Endothelial cell of umbilical vein (primary cell): ENCODE measurements at regions not wholly inside any gene's neighbourhood (a gene's known extent, or its start where the extent isn't known, plus 50 kb on each side); places are given as distances from the start of the nearest gene placed in this dataset.

Experiments used
- BruUV-seq: library from RNA; stranded (reverse); fragments of 400-500 nt; replicated peaks from 2 replicates; lab custom pipeline; 2021; lab: Mats Ljungman, UMichigan
- CTCF ChIA-PET: fragments of 300-600, 350-600 bp; sonication (Branson Sonifier 250); formaldehyde crosslinking; loops from one replicate; lab custom pipeline; 2021; ENCODE audit warnings: antibody characterized with exemption, inconsistent platforms; lab: Charles Lee
- POLR2A ChIA-PET: fragments of 300-600, 350-600 bp; sonication (Branson Sonifier 250); formaldehyde crosslinking; loops from one replicate; lab custom pipeline; 2021; ENCODE audit warnings: antibody characterized with exemption, inconsistent platforms; lab: Charles Lee
- DNase-seq: peaks from one replicate; pipeline ENCODE4 v3.0.0-alpha.2; 2011; ENCODE audit warnings: low read depth, low spot score
- FAIRE-seq: peaks from 2 replicates; lab custom pipeline; 2011; peaks lifted over from hg19 to GRCh38; lab: Jason Lieb, UNC
- H2AFZ ChIP-seq: 2 replicates; pipeline ENCODE4 v1.6.0; 2012; ENCODE audit warnings: low read depth, low read length, control low read depth, inconsistent platforms
- H3K27ac ChIP-seq: 2 replicates; pipeline ENCODE4 v1.5.1; 2011; ENCODE audit warnings: low read depth, mild to moderate bottlenecking, control low read depth, low read length, moderate library complexity; ENCODE audit not compliant: insufficient read depth
- H3K27me3 ChIP-seq, 2 experiments: 2 replicates each; pipeline versions ENCODE4 v1.6.0 to v1.6.1; 2011; ENCODE audit warnings: low read length in 2 of 2, mixed read lengths in 1 of 2; ENCODE audit not compliant: control insufficient read depth in 2 of 2, insufficient read depth in 2 of 2
- H3K36me3 ChIP-seq, 2 experiments: 2 replicates in 1 of 2; 3 replicates in 1 of 2; pipeline ENCODE4 v1.5.1; 2011; ENCODE audit warnings: low read length in 2 of 2, mild to moderate bottlenecking in 1 of 2, moderate library complexity in 1 of 2; ENCODE audit not compliant: control insufficient read depth in 2 of 2, insufficient read depth in 2 of 2; ENCODE audit errors: extremely low read depth in 1 of 2
- H3K4me1 ChIP-seq: 3 replicates; pipeline ENCODE4 v1.5.1; 2011; ENCODE audit warnings: mild to moderate bottlenecking, low read length; ENCODE audit not compliant: control insufficient read depth, insufficient read depth; ENCODE audit errors: extremely low read depth
- H3K4me2 ChIP-seq: 2 replicates; pipeline ENCODE4 v1.6.1; 2011; ENCODE audit warnings: low read length, control low read depth, mixed read lengths; ENCODE audit not compliant: insufficient read depth
- H3K4me3 ChIP-seq, 3 experiments: fragments of 200-600 bp in 1 of 3; sonication (generic), shearing (Covaris generic) in 1 of 3; replicated peaks in 1 of 3; 2 replicates each; pipeline ENCODE4 v1.5.1; 2011 to 2016; ENCODE audit warnings: control low read depth in 3 of 3, low read length in 3 of 3, mild to moderate bottlenecking in 2 of 3, inconsistent platforms in 1 of 3, low read depth in 1 of 3, moderate library complexity in 1 of 3; ENCODE audit not compliant: insufficient read depth in 1 of 3
- H3K79me2 ChIP-seq: 2 replicates; pipeline ENCODE4 v1.6.0; 2012; ENCODE audit warnings: low read length, inconsistent platforms; ENCODE audit not compliant: control insufficient read depth, insufficient read depth
- H3K9ac ChIP-seq: replicated peaks from 2 replicates; pipeline ENCODE3; 2011; ENCODE audit warnings: low read length, control low read depth; ENCODE audit not compliant: insufficient read depth; ENCODE audit errors: extremely low read depth
- H3K9me1 ChIP-seq: replicated peaks from 3 replicates; pipeline ENCODE4 v1.6.0; 2011; ENCODE audit warnings: mild to moderate bottlenecking, low read length; ENCODE audit not compliant: control insufficient read depth, insufficient read depth; ENCODE audit errors: extremely low read depth
- H3K9me3 ChIP-seq: replicated peaks from 2 replicates; pipeline ENCODE4 v1.5.1; 2012; ENCODE audit warnings: low read length, inconsistent platforms; ENCODE audit not compliant: control insufficient read depth, insufficient read depth
- H4K20me1 ChIP-seq: replicated peaks from 2 replicates; pipeline ENCODE3; 2011; ENCODE audit warnings: mild to moderate bottlenecking, low read length; ENCODE audit not compliant: control insufficient read depth, insufficient read depth; ENCODE audit errors: extremely low read depth
- CTCF ChIP-seq, 2 donors: IDR thresholded peaks; 1 replicate in 1 of 2; 2 replicates in 1 of 2; pipeline ENCODE4 v1.5.1; 2011; ENCODE audit warnings: low read length in 2 of 2, mild to moderate bottlenecking in 2 of 2, moderate library complexity in 2 of 2, control low read depth in 1 of 2, inconsistent platforms in 1 of 2, low read depth in 1 of 2; ENCODE audit not compliant: insufficient read depth in 1 of 2; ENCODE audit errors: extremely low read depth in 1 of 2
- EZH2 ChIP-seq: IDR thresholded peaks from 2 replicates; pipeline ENCODE4 v1.6.1; 2012; ENCODE audit warnings: borderline replicate concordance, low read depth, mild to moderate bottlenecking, moderate library complexity, low read length, inconsistent platforms; ENCODE audit not compliant: severe bottlenecking
- FOS ChIP-seq: IDR thresholded peaks from 2 replicates; pipeline ENCODE4 v1.6.1; 2011; ENCODE audit warnings: mild to moderate bottlenecking, low read length, moderate library complexity, borderline replicate concordance; ENCODE audit not compliant: insufficient read depth
- GATA2 ChIP-seq: IDR thresholded peaks from 2 replicates; pipeline ENCODE4 v1.7.0; 2011; ENCODE audit warnings: low read depth, mild to moderate bottlenecking, moderate library complexity, mixed read lengths, low read length; ENCODE audit not compliant: insufficient read length, insufficient read depth
- JUN ChIP-seq: IDR thresholded peaks from 2 replicates; pipeline ENCODE4 v1.6.1; 2011; ENCODE audit warnings: borderline replicate concordance, low read depth; ENCODE audit not compliant: insufficient read length, insufficient read depth
- MYC ChIP-seq: IDR thresholded peaks from one replicate; pipeline ENCODE4 v1.6.1; 2011; ENCODE audit warnings: mild to moderate bottlenecking, low read depth, low read length
- POLR2A ChIP-seq: IDR thresholded peaks from 2 replicates; pipeline ENCODE4 v1.6.1; 2012; ENCODE audit warnings: low read depth, mild to moderate bottlenecking, control low read depth, low read length
- POLR2AphosphoS5 ChIP-seq: IDR thresholded peaks from 2 replicates; pipeline ENCODE4 v1.6.1; 2012; ENCODE audit warnings: low read depth, mild to moderate bottlenecking, control low read depth, low read length, moderate library complexity; ENCODE audit not compliant: insufficient read depth
- dilution Hi-C: fragments of 300-500 bp; cut with MboI; formaldehyde crosslinking; loops from one replicate; pipeline ENCODE4 v1.15.0; 2019; ENCODE audit warnings: low sequenced_read_pairs; ENCODE audit not compliant: extremely low pct_ligation_motif_present
- intact Hi-C: fragments of 100-400 bp; cut with micrococcal nuclease; formaldehyde crosslinking; loops from one replicate; pipeline ENCODE4 v1.10.0; 2022
- TF ChIP-seq, protein P1 (sequence below): IDR thresholded peaks from 2 replicates; pipeline ENCODE4 v1.6.1; 2011; ENCODE audit not compliant: insufficient read depth, insufficient read length

DNA sequence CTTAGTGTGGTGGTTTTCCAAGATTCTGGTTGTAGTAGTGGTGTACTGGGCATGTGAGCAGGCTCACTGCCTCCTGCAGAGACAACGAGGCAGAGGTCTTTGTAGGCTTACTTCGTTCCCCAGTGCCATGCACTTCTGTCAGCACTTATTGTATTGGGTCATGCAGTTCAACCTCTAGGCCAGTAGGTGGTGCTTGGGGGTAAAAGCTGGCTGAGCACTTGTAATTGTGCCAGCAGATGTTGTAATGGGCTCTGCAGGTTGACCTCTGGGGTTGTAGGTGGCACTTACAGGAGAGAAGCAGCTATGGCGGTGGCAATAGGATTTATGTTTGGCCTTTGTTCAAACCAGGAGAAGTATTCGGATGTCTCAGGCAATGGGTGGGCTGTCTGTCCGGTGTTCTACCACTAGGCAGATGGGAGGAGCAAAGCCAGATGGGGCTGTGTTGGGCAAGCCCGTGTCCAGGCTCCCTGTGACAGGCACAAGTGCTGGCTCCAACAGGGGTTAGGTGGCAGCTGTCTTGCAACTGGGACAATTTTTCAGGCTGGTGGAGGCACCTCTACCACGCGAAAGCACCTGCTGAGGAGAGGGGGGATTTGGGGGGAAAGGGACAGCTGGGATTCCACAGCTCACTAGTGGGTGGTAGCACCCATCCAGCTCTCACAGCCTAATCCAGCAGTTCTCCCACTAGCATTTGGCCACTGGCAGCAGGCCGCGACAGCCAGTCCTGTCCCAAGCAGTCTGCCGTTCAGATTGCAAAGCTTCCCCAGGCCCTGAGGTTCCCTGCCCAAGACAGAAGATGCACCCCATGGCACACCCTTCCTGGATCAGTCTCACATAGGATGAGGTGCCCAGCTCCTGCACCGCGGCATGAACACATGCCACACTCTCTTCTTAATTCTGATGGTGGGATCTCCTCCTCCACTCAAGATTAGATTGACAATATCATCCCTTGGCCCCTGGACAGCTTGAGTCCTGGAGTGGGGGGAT lies 274.5 kb downstream of the CTH start:
- Histone ChIP-seq H3K79me2 (no peaks in the 10 kb centered on the region), H2AFZ (no peak overlapping the region), H3K36me3 (no peaks in the 10 kb centered on the region), H3K4me2 (no peak overlapping the region), H3K9me1 (no peaks in the 10 kb centered on the region), H3K27ac (no peak overlapping the region), H3K4me1 (no peaks in the 10 kb centered on the region), H3K9ac (no peak overlapping the region), H3K9me3 (no peaks in the 10 kb centered on the region), H3K4me3 (no peak overlapping the region), H3K27me3 (no peaks in the 10 kb centered on the region), H4K20me1 (no peaks in the 10 kb centered on the region)
- intact Hi-C loops (loop anchor here (1.0 kb wide), 1 partner anchor 365 kb away; no protein-coding TSS in a partner anchor), dilution Hi-C loops (no loop called here)
- TF ChIP-seq MYC (no peak), CTCF (IDR thresholded peaks at IDR 0.05; ENCODE audit: extremely low read depth in 1 of 2, insufficient read depth in 1 of 2, low read depth in 1 of 2, low read length in 2 of 2) (peak; percentile 65 to 81), POLR2A (no peak), FOS (no peak)
- FAIRE-seq = peak; percentile 80
- ChIA-PET POLR2A (no interaction called here), CTCF (interaction anchor here (0.6 to 3.5 kb wide), 9 partner anchors 10 to 364 kb away, joined by 3 to 35 read pairs (median 3); partner anchors contain the start of gene PTGER3)
- BruUV-seq = no TSS peak
- DNase-seq = peak; percentile 64

DNA sequence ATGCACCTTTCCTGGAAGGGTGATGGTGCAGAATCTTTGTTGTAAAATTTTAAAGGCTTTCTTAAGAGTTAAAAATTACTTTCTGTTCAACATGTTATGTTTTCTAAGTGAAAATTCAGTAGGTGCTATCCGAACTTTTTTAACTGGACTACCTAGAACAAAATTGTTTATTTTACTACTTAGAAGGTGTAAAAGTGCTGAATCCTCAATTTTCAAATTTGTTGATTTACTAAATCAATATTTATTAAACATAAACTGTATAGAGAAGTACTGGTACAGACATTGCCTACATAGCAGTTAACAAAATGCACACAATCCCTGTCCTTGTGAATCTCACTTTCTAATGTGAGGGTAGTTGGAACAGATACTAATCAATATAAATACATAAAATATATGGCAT lies 277.5 kb downstream of the CTH start:
- no TSS peak for BruUV-seq
- H3K27me3 ChIP-seq = no peaks in the 10 kb centered on the region
- no peaks in the 10 kb centered on the region for H3K9me3 ChIP-seq
- no peaks in the 10 kb centered on the region for H4K20me1 ChIP-seq
- DNase-seq = no peak
- no peaks in the 10 kb centered on the region for H3K4me1 ChIP-seq
- dilution Hi-C loops = no loop called here
- POLR2A ChIA-PET = no interaction called here
- no peaks in the 10 kb centered on the region for H3K9me1 ChIP-seq
- H3K9ac ChIP-seq = no peak overlapping the region
- no peak overlapping the region for H3K27ac ChIP-seq
- H2AFZ ChIP-seq = no peak overlapping the region
- no peaks in the 10 kb centered on the region for H3K36me3 ChIP-seq
- no peaks in the 10 kb centered on the region for H3K79me2 ChIP-seq
- CTCF ChIA-PET = no interaction called here
- H3K4me2 ChIP-seq = no peak overlapping the region
- TF ChIP-seq GATA2 (no peak), FOS (no peak), POLR2A (no peak), MYC (no peak), EZH2 (no peak), JUN (no peak), CTCF (IDR thresholded peaks at IDR 0.05; ENCODE audit: extremely low read depth in 1 of 2, insufficient read depth in 1 of 2, low read depth in 1 of 2, low read length in 2 of 2) (no peak), POLR2AphosphoS5 (no peak)
- TF ChIP-seq, protein P1, sequence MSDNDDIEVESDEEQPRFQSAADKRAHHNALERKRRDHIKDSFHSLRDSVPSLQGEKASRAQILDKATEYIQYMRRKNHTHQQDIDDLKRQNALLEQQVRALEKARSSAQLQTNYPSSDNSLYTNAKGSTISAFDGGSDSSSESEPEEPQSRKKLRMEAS = no peak
- no peak overlapping the region for H3K4me3 ChIP-seq
- FAIRE-seq = no peak
- intact Hi-C loops = no loop called here
